SK-N-SH treated with all-trans-retinoic acid at 6 μM for 48 hours (cell line): ENCODE measurements at regions not wholly inside any gene's neighbourhood (a gene's known extent, or its start where the extent isn't known, plus 50 kb on each side); places are given as distances from the start of the nearest gene placed in this dataset.

Experiments used
- ATAC-seq: fragments of 200-7000 bp; cut with Tn5 transposase; 3 replicates; pipeline ENCODE4 v1.9.1; 2020; ENCODE audit warnings: mild to moderate bottlenecking, moderate library complexity
- ARNTL ChIP-seq: fragments of 450-650 bp; formaldehyde crosslinking; IDR thresholded peaks from 2 replicates; pipeline ENCODE4 v1.5.0; 2020; ENCODE audit warnings: low read depth, mild to moderate bottlenecking, moderate library complexity, borderline replicate concordance
- BACH2 ChIP-seq: fragments of 250-450 bp; sonication (Bioruptor Pico); IDR thresholded peaks from 2 replicates; pipeline ENCODE4 v1.9.0; 2021; ENCODE audit warnings: mild to moderate bottlenecking, borderline replicate concordance
- CSDC2 ChIP-seq: fragments of 250-450 bp; sonication (Bioruptor Pico); IDR thresholded peaks from 2 replicates; pipeline ENCODE4 v1.5.0; 2020; ENCODE audit warnings: mild to moderate bottlenecking, moderate library complexity
- ESRRG ChIP-seq: fragments of 250-450 bp; sonication (Bioruptor Pico); IDR thresholded peaks from 2 replicates; pipeline ENCODE4 v1.6.1; 2021; ENCODE audit warnings: mild to moderate bottlenecking
- GLIS3 ChIP-seq: fragments of 250-450 bp; sonication (Bioruptor Pico); IDR thresholded peaks from 2 replicates; pipeline ENCODE4 v1.5.0; 2020; ENCODE audit warnings: mild to moderate bottlenecking, moderate library complexity
- ISL1 ChIP-seq: fragments of 250-450 bp; sonication (Bioruptor Pico); IDR thresholded peaks from 2 replicates; pipeline ENCODE4 v2.1.2; 2022; ENCODE audit warnings: mild to moderate bottlenecking, moderate library complexity
- OSR1 ChIP-seq: fragments of 250-450 bp; sonication (Bioruptor Pico); IDR thresholded peaks from 2 replicates; pipeline ENCODE4 v1.8.0; 2022; ENCODE audit warnings: moderate library complexity, mild to moderate bottlenecking, inconsistent platforms
- PPARA ChIP-seq: fragments of 250-450 bp; sonication (Bioruptor Pico); IDR thresholded peaks from 2 replicates; pipeline ENCODE4 v1.5.0; 2020; ENCODE audit warnings: mild to moderate bottlenecking, borderline replicate concordance
- RARB ChIP-seq: fragments of 250-450 bp; sonication (Bioruptor Pico); IDR thresholded peaks from 2 replicates; pipeline ENCODE4 v1.8.0; 2021; ENCODE audit warnings: mild to moderate bottlenecking, moderate library complexity
- SNAI2 ChIP-seq: fragments of 250-450 bp; sonication (Bioruptor Pico); IDR thresholded peaks from 2 replicates; pipeline ENCODE4 v1.5.0; 2020; ENCODE audit warnings: mild to moderate bottlenecking, moderate library complexity
- TCF4 ChIP-seq: fragments of 250-450 bp; sonication (Bioruptor Pico); IDR thresholded peaks from 2 replicates; pipeline ENCODE4 v1.8.0; 2021; ENCODE audit warnings: mild to moderate bottlenecking, moderate library complexity, borderline replicate concordance
- TOX ChIP-seq: fragments of 250-450 bp; sonication (Bioruptor Pico); IDR thresholded peaks from 2 replicates; pipeline ENCODE4 v1.8.0; 2021; ENCODE audit warnings: mild to moderate bottlenecking, moderate library complexity, borderline replicate concordance
- ZC3H10 ChIP-seq: fragments of 250-450 bp; sonication (Bioruptor Pico); IDR thresholded peaks from 2 replicates; pipeline ENCODE4 v1.5.1; 2021; ENCODE audit warnings: mild to moderate bottlenecking, moderate library complexity
- ZFP3 ChIP-seq: fragments of 250-450 bp; sonication (Bioruptor Pico); IDR thresholded peaks from 2 replicates; pipeline ENCODE4 v1.5.0; 2020; ENCODE audit warnings: mild to moderate bottlenecking, moderate library complexity
- ZFP30 ChIP-seq: fragments of 450-650 bp; formaldehyde crosslinking; IDR thresholded peaks from 2 replicates; pipeline ENCODE4 v1.5.0; 2022; ENCODE audit warnings: mild to moderate bottlenecking, moderate library complexity
- ZNF565 ChIP-seq: fragments of 450-650 bp; formaldehyde crosslinking; conservative IDR thresholded peaks from 2 replicates; pipeline ENCODE4 v1.5.0; 2020; ENCODE audit warnings: low read depth, mild to moderate bottlenecking, moderate library complexity
- ZNF70 ChIP-seq: fragments of 450-650 bp; formaldehyde crosslinking; IDR thresholded peaks from 2 replicates; pipeline ENCODE4 v1.5.0; 2020; ENCODE audit warnings: mild to moderate bottlenecking, moderate library complexity
- ZNF8 ChIP-seq: fragments of 450-650 bp; formaldehyde crosslinking; IDR thresholded peaks from 2 replicates; pipeline ENCODE4 v1.5.0; 2020; ENCODE audit warnings: mild to moderate bottlenecking, moderate library complexity
- TF ChIP-seq, protein P1 (sequence below): fragments of 250-450 bp; sonication (Bioruptor Pico); IDR thresholded peaks from 2 replicates; pipeline ENCODE4 v1.5.0; 2020; ENCODE audit warnings: mild to moderate bottlenecking, moderate library complexity
- TF ChIP-seq, protein P2 (sequence below): fragments of 250-450 bp; sonication (Bioruptor Pico); IDR thresholded peaks from 2 replicates; pipeline ENCODE4 v1.8.0; 2021; ENCODE audit warnings: low read depth, mild to moderate bottlenecking, moderate library complexity, borderline replicate concordance
- TF ChIP-seq, protein P3 (sequence below): fragments of 250-450 bp; sonication (Bioruptor Pico); IDR thresholded peaks from 2 replicates; pipeline ENCODE4 v1.8.0; 2020; ENCODE audit warnings: mild to moderate bottlenecking, moderate library complexity, borderline replicate concordance
- TF ChIP-seq, protein P4 (sequence below): fragments of 250-450 bp; sonication (Bioruptor Pico); IDR thresholded peaks from 2 replicates; pipeline ENCODE4 v1.5.1; 2020; ENCODE audit warnings: low read depth, mild to moderate bottlenecking, moderate library complexity
- TF ChIP-seq, protein P5 (sequence below): fragments of 250-450 bp; sonication (Bioruptor Pico); IDR thresholded peaks from 2 replicates; pipeline ENCODE4 v1.5.1; 2021; ENCODE audit warnings: mild to moderate bottlenecking, moderate library complexity

DNA sequence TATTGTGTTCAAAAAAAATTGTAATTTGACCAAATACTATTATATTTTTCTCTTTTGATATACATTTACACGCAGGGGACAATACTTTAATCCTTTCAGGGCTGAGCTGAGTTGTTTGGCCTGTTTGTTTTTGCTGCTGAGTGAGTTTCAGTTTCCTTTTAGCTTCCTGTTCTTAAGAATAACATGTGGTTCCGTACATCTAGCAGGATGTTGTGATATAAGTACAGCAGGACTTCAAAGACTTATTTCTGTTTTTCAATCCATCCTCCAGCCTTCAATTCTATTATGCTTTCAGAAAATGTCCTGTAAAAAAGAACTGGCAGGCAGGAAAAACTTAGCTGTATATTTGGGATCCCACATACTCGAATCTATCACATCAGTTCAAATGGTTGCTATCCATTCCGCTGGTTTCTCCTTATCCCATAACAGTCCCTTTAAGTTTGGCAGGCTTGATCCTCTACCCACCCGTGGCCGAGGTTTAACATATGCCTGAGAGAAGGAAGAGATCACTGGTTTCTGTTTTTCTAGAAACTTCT lies 1037.3 kb upstream of the ACO1 start:
- peak; percentile 54; the same call in 2 of the 3 replicates for ATAC-seq
- TF ChIP-seq ZNF565 = no peak
- TF ChIP-seq GLIS3 (CRISPR knock-in tag) = no peak
- TF ChIP-seq ZNF8 = no peak
- no peak for TF ChIP-seq ZC3H10 (CRISPR knock-in tag)
- TF ChIP-seq OSR1 = no peak
- TF ChIP-seq, protein P1, sequence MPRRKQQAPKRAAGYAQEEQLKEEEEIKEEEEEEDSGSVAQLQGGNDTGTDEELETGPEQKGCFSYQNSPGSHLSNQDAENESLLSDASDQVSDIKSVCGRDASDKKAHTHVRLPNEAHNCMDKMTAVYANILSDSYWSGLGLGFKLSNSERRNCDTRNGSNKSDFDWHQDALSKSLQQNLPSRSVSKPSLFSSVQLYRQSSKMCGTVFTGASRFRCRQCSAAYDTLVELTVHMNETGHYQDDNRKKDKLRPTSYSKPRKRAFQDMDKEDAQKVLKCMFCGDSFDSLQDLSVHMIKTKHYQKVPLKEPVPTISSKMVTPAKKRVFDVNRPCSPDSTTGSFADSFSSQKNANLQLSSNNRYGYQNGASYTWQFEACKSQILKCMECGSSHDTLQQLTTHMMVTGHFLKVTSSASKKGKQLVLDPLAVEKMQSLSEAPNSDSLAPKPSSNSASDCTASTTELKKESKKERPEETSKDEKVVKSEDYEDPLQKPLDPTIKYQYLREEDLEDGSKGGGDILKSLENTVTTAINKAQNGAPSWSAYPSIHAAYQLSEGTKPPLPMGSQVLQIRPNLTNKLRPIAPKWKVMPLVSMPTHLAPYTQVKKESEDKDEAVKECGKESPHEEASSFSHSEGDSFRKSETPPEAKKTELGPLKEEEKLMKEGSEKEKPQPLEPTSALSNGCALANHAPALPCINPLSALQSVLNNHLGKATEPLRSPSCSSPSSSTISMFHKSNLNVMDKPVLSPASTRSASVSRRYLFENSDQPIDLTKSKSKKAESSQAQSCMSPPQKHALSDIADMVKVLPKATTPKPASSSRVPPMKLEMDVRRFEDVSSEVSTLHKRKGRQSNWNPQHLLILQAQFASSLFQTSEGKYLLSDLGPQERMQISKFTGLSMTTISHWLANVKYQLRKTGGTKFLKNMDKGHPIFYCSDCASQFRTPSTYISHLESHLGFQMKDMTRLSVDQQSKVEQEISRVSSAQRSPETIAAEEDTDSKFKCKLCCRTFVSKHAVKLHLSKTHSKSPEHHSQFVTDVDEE = no peak
- TF ChIP-seq BACH2 (CRISPR knock-in tag) = no peak
- TF ChIP-seq ZNF70 = no peak
- no peak for TF ChIP-seq ESRRG (CRISPR knock-in tag)
- no peak for TF ChIP-seq ARNTL (CRISPR knock-in tag)
- TF ChIP-seq ZFP3 (CRISPR knock-in tag) = no peak
- TF ChIP-seq SNAI2 (CRISPR knock-in tag) = no peak
- no peak for TF ChIP-seq RARB (CRISPR knock-in tag)
- TF ChIP-seq, protein P2, sequence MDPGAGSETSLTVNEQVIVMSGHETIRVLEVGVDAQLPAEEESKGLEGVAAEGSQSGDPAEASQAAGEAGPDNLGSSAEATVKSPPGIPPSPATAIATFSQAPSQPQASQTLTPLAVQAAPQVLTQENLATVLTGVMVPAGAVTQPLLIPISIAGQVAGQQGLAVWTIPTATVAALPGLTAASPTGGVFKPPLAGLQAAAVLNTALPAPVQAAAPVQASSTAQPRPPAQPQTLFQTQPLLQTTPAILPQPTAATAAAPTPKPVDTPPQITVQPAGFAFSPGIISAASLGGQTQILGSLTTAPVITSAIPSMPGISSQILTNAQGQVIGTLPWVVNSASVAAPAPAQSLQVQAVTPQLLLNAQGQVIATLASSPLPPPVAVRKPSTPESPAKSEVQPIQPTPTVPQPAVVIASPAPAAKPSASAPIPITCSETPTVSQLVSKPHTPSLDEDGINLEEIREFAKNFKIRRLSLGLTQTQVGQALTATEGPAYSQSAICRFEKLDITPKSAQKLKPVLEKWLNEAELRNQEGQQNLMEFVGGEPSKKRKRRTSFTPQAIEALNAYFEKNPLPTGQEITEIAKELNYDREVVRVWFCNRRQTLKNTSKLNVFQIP = no peak
- no peak for TF ChIP-seq TOX (CRISPR knock-in tag)
- no peak for TF ChIP-seq ISL1

DNA sequence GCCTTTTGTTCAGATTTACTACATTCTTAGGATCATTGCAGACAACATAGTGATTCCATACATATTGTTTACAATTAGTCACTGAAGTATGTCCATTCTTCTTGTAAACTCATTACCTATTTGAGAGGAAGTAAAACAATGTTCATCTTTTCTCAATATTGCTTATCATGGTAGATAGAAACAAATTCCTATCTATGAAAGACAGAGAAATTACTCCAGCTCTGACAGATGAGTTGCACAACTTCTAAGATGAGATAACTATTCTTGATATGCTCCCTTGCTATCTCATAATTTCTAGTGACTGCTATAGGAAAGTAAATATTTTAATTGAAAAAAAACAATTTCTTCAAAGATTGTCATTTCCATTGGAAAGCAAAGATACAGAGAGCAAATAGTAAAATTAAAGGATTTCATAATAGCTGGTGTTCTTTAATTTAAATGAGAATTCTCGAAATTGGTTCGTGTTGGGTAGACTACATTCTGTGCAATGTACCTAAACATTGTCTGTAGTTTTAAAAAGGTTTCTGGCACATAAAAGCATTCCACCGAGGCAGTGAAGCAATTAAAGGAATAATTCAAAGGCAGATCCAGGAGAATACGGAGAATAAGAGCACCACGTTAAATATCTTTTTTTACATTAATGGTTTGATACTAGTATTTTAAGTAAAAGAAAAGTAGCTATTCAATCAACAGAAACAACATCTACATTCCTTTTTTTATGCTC lies 1029.1 kb upstream of the ACO1 start:
- no peak for ATAC-seq

More for the DNA sequence above, 1029.1 kb upstream of the ACO1 start:
- TF ChIP-seq SNAI2 (CRISPR knock-in tag) (no peak), ISL1 (no peak), ZNF8 (no peak), RARB (CRISPR knock-in tag) (no peak), TCF4 (CRISPR knock-in tag) (no peak), ZFP3 (CRISPR knock-in tag) (no peak), CSDC2 (CRISPR knock-in tag) (no peak), PPARA (CRISPR knock-in tag) (no peak), ZFP30 (CRISPR knock-in tag) (no peak), TOX (CRISPR knock-in tag) (no peak), ESRRG (CRISPR knock-in tag) (no peak), ZNF70 (no peak), ARNTL (CRISPR knock-in tag) (no peak)
- TF ChIP-seq, protein P2 = no peak
- TF ChIP-seq, protein P1 = no peak
- TF ChIP-seq, protein P3, sequence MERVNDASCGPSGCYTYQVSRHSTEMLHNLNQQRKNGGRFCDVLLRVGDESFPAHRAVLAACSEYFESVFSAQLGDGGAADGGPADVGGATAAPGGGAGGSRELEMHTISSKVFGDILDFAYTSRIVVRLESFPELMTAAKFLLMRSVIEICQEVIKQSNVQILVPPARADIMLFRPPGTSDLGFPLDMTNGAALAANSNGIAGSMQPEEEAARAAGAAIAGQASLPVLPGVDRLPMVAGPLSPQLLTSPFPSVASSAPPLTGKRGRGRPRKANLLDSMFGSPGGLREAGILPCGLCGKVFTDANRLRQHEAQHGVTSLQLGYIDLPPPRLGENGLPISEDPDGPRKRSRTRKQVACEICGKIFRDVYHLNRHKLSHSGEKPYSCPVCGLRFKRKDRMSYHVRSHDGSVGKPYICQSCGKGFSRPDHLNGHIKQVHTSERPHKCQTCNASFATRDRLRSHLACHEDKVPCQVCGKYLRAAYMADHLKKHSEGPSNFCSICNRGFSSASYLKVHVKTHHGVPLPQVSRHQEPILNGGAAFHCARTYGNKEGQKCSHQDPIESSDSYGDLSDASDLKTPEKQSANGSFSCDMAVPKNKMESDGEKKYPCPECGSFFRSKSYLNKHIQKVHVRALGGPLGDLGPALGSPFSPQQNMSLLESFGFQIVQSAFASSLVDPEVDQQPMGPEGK = no peak
- TF ChIP-seq, protein P4, sequence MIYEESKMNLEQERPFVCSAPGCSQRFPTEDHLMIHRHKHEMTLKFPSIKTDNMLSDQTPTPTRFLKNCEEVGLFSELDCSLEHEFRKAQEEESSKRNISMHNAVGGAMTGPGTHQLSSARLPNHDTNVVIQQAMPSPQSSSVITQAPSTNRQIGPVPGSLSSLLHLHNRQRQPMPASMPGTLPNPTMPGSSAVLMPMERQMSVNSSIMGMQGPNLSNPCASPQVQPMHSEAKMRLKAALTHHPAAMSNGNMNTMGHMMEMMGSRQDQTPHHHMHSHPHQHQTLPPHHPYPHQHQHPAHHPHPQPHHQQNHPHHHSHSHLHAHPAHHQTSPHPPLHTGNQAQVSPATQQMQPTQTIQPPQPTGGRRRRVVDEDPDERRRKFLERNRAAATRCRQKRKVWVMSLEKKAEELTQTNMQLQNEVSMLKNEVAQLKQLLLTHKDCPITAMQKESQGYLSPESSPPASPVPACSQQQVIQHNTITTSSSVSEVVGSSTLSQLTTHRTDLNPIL (CRISPR knock-in tag) = no peak
- TF ChIP-seq, protein P5, sequence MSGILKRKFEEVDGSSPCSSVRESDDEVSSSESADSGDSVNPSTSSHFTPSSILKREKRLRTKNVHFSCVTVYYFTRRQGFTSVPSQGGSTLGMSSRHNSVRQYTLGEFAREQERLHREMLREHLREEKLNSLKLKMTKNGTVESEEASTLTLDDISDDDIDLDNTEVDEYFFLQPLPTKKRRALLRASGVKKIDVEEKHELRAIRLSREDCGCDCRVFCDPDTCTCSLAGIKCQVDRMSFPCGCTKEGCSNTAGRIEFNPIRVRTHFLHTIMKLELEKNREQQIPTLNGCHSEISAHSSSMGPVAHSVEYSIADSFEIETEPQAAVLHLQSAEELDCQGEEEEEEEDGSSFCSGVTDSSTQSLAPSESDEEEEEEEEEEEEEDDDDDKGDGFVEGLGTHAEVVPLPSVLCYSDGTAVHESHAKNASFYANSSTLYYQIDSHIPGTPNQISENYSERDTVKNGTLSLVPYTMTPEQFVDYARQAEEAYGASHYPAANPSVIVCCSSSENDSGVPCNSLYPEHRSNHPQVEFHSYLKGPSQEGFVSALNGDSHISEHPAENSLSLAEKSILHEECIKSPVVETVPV = no peak
